ENCODE measurements at regions not wholly inside any gene's neighbourhood (a gene's known extent, or its start where the extent isn't known, plus 50 kb on each side); places are given as distances from the start of the nearest gene placed in this dataset.

DNA sequence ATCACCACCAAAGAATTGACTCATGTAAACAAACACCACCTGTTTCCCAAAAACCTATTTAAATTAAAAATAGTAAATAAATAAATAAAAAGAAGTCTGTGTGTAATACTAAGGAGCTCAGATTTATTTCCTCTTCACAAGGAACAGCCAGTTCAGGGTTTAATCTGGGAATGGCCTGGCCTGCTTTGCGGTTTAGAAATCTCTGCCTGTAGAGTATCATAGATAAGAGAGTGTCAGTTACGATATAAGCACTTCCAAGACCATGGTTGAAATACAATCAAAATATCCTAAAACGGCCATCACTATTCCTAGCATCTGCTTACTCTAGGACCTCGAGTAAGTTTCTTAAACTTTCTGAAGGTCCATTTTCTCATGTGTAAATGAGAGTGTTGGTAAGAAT, 274.4 kb downstream of the PLPP3 start:
- no peak for DNase-seq

DNA sequence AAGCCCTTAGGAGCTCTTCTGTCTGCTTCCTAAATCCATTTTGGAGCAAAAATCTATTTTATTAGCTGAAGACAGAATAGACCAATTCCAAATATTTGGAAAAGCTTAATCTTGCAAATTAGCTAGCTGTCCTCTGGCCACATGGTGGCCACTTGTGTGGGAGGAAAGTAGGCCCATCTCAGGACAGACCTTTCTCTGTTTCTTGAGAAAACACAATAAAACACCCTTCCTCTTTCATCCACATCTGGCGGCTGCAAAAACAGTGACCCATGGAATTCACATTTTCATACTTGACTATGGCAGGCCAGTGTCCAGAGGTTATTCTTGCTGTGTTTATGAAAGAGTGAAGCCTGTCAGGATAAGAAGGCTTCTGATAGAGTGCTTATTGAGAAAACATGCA, 275.6 kb downstream of the PLPP3 start:
- no peak for DNase-seq

DNA sequence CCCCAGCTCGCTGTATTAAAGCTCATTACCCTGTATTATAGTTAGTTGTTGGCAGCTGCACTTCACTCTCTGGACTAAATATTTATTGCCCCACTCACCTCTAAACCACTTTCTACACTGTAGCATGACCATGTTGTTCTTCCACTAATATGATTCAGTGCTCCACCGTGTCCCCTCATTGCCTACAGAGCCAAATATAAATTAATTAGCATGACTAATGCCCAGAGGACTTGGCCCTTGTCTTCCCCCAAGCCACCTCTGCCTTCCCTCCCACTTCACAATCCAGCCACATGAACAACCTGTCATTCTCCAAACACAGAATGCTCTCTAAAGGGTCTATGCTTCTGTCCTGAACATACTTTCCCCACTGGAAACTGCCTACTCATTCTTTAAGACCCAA, 276.5 kb downstream of the PLPP3 start:
- no peak for DNase-seq

DNA sequence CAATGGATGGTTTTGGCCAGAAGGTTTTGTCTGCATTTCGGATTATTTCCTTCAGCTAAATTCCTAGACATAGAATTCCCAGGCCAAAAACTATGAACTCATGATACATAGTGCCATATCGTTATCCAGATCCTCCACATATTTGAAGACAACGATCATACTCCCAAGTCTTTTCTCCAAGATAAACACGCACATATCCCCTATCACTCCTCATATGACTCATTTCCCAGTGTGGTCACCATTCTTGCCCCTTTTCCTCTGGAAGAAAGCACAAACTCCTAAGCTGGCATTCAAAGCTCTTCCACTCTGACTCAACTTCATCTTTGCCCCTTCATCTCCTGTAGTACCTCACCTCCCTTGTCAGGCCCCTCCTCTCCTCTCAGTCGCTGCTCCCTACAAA, 277.6 kb downstream of the PLPP3 start:
- no peak for DNase-seq

DNA sequence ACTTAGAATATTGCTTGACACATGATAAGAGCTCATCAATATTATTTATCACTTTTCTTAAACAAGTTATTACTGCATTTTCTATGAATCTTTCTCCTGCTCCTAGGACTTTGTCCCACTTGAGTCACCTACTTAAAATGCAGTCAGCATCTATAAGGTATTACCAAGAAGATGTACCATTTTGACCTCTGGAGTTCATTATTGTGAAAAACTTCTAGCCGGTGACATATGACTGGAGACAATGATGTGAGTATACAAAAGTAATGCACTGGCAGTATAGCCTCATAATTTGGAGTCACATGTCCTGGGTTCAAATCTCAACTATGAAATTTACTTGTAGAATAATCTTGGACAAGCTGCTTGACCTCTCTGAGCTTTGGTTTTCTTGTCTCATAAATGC, 278.5 kb downstream of the PLPP3 start:
- DNase-seq: no peak

DNA sequence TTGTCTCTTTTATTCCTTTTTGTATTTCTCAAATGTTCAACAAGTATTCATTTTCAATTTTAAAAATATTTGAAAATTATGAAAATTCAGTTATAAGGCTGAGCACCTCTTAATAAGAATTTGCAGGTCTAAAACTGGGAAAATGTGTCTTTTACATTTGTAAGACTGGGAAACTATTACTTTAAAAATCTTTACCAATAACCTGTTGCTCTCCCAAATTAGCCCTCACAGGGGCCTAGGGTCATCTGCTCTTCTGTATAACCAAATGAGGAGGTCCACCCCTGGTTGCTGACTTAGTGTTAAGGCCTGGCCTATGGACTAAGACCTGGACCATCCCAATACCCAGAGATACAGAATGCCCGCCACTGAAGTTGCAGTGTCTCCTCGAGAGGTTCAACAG, 280.5 kb downstream of the PLPP3 start:
- no peak for DNase-seq

DNA sequence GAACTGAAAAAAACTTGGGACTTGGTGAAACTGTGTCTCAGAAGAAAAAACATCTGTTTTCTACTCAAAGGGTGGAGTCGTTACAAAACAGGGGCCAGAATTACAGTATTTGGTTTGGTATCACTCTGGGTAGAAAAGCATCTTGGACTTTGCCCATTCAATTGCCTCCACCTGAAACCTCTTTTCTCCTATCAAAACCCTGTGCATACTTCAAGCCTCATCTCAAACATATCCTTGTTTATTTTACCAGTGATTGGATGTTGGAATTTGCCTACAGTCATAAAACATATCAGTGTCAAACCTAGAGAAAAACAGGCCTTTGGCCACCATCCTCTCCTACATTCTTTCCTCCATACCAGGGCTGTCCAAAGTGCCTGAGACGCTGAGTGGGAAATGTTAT, 281.5 kb downstream of the PLPP3 start:
- DNase-seq: no peak

DNA sequence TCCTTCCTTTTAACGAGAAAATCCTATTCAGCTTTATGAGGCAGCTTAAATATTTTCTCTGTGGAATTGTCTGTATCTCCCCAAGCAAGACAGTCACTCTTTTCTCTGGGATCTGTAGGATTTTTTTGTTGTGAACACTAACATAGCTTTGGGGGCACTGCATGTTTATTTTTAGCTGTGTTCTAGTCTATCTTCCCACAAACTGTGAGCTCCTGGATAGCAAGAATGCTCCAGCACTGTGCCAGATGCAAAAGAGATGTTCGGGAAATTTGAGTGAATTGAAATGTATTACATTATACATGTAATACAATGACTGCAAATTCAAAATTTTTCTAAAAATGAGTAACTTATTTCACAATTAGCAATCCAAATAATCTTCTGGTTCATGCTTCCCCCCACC, 282.2 kb downstream of the PLPP3 start:
- no peak for DNase-seq

DNA sequence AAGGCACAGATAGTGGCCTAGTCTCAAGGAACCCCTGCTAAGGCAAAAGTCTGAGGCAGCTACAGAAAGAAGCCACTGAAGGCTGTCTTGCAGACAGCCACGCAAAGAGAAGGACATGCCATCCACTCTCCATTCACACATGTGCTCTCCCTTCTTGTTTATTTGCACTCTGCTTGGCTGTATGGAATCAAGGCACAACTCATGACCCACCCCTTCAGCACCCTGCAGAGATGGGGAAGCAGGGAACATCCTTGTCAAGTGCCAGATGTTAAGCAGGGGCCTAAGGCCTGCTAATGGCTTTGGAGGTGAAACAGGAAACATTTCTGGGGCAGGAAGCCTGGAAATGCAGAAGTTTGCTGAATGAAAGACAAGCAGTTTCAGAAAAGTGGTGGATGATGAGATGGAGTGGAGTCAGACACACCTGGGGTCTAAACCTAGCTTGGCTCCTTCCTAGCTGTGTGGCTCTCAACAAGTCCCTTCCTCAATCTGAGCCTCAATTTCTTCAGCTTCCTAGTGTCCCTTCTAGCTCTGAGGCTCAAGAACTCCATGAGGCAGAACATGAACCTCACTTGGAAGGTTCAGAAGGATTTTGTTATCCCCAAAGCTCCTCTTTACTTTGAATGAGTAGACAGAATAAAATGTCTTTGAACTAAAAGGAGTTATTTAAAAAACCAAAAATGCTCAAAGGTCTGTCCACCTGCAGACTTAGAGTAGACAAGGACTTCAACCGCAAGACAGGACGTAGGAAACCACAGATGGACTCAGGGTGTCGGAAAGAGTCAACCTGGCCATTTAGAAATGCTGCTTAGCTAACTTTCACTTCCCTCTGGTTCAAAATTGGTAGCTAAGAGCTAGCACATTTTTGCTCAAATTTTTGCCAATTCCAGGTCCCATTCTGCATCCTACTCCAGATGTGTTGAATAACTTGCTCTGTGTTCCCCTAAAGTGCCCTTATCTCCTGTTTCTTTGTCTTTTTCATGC, 283.1 kb downstream of the PLPP3 start:
- no peak for DNase-seq

DNA sequence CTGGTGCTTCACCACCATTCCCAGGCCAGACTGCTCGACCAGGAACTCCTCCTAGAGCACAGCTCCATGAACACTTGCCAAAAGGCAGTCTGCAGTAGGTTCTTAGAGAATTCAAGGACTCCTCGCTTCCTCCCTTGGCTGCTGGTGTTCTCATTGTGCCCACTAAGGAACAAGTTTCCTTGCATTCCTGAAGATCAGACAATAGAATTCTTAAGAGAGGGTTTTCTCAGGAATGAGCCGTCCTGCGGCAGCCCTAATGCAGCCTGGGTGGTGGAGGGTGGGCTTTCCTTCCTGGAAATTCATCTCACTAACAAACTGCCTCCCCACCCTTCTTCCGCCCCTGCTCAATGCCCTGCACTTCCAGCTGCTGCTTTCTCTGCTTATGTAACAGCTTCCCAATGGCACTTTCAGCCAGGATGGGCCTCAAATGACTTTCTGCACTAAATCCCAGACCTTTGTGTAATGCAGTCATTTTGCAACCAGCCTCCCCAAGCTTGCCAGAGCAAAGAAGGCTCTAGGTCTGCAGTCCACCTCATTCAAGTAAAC, 287.9 kb downstream of the PLPP3 start:
- DNase-seq: no peak

DNA sequence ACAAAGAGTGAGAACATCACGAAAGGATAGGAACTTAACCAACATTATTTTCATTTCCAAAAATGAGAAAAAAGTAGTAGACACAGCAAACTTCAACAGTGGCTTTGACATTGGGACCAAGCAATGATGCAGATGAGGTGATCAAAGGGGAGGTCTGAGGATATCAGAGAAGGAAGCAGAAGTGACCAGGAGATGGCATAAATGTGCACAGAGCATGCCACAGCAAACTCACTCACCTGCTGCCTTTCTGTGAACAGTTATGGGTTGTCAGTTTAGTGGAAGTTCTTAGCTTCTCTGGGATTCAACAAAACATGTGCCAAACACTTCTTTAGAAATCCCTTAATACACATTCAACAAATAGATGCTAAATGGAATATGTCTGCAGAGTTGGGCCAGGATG, 290.1 kb downstream of the PLPP3 start:
- DNase-seq: no peak

DNA sequence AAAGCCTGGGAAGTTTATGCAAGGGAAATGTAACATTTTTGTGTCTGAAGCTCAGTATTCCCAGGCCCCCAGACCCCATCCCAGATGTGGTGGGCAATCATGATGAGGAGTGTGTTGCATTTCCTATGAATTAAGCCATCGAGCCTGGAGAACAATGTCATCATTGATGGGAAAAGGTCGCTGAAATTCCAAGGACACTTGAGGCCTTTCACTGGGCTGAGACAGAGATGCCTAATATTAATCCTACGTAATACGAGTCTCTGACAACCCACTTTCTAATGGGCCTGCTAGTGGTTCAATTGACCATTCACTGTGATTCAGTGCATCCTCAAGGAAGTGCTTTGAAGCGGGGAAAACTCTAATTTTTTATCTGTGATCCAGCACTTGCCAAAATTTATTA, 291.6 kb downstream of the PLPP3 start:
- no peak for DNase-seq

DNA sequence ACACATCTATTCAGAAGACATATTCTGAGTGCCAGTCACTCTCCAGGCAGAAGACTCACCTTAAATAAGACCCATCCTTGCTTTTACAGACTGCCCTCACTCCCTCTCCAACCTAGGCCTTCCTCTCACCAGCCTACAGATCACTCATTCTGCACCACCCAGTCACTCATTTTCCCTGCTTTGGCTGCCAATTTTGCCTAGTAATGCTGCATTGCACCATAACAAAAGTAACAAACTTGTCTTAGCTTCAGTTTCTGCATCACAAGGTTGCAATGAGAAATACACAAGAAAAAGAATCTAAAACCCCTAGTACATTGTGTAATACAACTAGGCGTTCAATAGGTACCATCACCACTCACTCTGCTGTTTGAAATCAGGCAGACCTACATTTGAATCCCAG, 292.4 kb downstream of the PLPP3 start:
- DNase-seq: no peak

DNA sequence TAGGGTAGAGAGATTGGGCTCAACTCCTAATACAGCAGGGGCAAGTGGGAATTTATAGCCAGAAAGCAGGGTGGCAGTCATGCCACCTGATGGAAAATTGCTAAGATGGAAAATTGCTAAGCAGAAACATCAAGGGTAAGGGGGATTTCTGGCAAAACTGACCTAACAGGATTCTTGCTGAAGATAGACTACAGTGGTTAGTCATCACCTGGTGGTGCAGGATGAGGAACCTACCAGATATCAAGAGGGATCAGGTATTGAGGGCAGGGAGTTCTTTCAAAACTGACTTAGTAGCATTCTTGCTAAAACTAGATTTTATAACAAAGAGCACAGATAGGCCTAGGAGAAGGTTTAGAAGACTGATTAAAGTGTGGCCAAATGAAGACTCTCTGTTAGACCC, 292.9 kb downstream of the PLPP3 start:
- DNase-seq: no peak

DNA sequence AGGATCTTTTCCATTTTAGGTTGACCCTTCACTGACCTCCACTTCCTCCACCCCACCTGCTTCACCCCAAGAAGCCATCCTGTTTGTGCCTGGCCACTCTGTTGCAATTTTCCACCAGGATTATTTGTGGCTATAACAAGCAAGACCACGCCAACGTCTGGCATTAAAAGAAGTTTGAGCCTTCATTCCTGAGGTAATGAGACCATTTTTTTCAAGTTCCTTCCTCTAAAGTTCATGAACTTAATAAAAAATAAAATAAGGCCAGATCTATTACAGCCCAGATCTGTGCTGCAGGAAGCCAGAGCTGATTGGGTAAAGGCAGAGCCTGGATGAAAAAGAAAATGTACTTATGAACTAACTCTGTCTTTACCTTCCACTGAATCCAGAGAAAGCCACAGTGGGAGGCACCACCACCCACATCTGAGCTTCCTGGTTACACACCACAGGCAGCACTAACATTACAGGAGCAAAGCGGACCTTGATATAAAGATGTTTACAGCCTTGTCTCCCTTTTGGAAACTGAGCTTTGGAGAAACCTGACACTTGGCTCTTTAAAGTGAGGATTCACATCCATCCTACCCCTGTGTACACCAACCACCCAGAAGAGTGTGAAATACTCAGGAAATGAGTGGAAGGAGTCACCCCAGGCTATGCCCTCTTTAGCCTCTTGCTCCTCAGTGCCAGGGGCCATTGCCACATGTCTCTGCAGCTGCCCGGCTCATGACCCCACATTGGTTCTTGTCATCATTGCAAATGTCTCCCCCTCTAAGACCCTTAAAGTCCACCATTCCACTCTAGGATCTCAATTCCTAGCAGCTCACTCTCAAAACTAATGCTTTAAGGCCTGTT, 293.6 kb downstream of the PLPP3 start:
- no peak for DNase-seq

DNA sequence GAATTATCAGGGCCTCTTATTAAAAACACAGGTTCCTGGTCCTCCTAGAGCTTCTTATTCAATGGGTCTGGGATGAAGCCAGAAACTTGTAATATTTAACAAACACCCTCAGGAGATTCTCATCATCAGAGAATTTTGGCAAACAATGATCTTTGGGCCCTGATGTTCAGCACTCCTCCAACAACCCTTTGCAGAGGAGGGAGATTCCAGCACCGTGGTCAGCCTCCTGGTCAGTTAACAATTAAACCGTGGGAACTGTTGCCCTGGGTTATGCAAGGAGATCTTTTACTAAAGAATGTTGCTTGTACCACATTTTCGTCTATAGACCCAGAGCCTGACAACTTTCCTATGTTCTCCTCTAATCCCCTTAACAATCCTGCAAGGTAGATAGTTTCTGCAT, 294.4 kb downstream of the PLPP3 start:
- DNase-seq: no peak

DNA sequence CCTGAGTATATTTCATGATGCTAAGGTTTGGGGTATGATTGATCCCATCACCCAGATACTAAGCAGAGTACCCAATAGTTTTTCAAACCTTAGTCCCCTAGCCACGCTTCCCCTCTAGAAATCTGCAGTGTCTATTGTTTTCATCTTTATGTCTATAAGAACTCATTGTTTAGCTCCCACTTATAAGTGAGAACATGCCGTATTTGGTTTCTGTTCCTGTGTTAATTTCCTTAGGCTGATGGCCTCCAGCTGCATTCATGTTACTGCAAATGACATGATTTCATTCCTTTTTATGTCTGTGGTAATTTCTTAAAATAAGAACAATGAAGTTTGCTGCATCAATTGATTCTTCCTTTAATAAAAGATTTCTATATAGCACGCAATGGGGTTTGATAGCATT, 301.3 kb downstream of the PLPP3 start:
- no peak for DNase-seq

DNA sequence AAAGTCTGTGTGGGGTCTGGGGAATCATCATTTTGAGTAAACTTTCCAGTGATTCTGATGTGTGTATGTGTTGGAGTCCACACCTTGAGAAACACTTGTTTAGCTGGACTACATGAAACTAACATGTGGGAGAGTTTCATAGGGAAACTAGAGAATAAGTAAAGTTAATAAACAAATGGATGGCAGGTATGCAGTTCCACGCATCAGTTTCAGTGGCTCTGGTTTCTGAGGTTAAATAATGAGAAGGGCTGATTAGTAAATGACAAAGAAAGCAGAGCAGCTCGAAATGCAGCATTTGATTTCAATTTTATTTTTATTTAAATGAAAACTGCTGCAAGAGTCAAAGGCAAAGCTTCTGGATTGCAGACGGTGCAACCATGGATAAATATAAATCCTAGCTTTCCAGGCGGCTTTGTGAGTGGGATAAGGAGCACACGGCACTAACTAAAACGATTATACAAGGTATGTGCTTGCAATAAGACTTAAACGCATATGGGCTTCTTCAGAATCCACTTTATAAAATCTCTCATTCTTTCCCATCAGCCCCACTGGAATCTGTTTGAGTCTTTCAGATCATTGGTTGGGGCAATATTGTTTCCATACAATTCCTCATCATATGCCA, 310.7 kb downstream of the PLPP3 start:
- DNase-seq: no peak

DNA sequence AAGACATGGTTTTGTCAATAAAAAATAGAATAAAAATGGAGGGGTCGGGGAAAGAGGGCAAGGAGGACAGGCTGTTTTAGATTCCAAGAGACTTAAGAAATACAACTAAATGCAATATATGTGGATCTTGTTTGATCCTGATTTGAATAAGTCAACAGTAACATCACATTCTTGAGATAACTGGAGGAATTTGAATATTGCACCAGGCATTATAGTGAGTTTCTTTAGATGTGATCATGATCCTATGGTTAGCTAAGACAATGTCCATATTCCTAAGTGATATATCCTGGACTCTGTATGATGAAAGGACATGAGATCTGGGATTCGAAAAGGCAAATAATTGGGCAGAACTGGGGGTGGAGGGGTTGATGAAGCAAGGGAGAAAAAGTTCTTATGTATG, 311.8 kb downstream of the PLPP3 start:
- no peak for DNase-seq

DNA sequence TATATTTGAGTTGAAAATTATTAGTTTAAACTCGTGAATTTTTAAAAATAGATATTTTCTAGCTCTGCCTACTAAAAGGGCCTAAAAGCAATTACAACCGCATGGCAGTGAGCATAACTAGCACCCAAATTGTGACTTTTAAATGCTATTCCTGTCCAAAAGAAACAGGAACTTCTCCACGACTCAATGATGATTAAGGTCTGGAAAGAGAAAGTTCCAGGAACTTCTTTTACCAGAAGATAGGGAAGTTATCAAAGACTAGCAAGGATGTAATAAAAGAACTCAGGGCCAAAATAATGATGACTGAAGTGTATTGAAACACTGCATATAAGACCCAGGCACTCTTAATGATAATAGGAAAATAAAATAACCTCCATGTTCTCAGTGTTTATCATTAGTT, 313.0 kb downstream of the PLPP3 start:
- no peak for DNase-seq

DNA sequence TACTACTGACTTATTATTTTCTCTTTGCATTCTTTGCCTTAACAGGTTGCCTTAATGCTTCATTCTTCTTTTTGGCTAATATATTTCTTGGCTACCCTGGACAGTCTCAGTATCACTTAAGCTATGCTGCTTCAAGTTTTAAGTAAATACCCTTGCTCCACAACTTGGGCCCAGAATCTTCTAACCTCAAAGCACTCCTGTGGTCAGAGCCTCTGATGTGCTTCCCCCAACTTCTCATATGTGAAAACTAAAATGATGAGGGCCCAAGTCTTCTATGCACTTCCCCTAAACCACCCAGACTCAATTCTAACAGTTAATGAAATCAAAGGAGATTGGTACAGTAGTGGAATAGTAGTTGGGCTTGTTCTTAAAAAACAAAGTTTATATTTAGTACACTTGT, 314.1 kb downstream of the PLPP3 start:
- DNase-seq: no peak

DNA sequence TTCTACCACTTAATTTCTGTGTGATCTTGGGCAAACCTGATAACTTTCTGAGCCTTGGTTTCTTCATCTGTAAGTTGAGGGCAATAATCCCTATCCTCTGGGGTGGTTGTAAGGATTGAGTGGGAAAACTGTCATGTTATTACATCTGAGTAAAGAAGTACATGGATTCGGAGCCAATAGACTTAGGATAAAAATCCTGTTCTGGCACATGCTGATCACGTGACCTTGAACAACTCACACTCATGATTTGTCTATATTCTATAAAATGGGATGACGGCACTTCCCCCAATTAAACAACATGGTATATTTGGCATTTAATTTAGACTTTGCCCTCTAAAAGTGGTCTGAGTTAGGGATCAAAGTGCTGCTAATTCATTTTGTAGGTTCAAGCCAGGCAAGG, 315.5 kb downstream of the PLPP3 start:
- DNase-seq: no peak

DNA sequence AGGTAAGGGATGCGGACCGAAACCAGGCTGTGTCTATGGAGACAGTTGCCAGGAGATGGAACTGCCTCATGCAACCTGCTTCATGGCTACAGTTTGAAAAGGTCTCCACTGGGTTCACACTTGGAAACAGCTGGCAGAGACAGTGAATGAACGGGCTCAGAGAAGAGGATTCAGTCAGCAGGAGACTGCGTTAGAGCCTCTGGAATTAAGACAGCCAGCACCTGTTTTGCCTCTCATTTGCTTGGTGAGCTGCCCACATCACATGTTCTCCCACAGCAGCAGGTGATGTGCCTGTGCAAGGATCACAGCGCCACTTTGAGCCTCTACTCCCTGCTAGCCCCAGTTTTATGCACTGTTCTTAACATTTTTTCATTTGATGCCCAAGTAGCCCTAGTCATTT, 321.0 kb downstream of the PLPP3 start:
- no peak for DNase-seq

All from NCI-H1930 (cell line).